ENCODE measurements at regions not wholly inside any gene's neighbourhood (a gene's known extent, or its start where the extent isn't known, plus 50 kb on each side); places are given as distances from the start of the nearest gene placed in this dataset.

GRCh38 chr4:10750714-10751113 is 66.1 kb upstream of the CLNK start:
- H3K27me3 Mint-ChIP-seq = no peaks in the 10 kb centered on the region
- no peak overlapping the region for H3K27ac Mint-ChIP-seq
- H3K4me3 Mint-ChIP-seq = no peak overlapping the region
- ChIA-PET POLR2A (no interaction called here), CTCF (no interaction called here)
- DNase-seq = no peak
- H3K9me3 Mint-ChIP-seq = peaks cover 2% of the 10 kb centered on the region
- intact Hi-C loops (cut with micrococcal nuclease) = no loop called here
- H3K36me3 Mint-ChIP-seq = no peaks in the 10 kb centered on the region
- no peaks in the 10 kb centered on the region for H3K4me1 Mint-ChIP-seq (ENCODE audit: low read depth)

DNA sequence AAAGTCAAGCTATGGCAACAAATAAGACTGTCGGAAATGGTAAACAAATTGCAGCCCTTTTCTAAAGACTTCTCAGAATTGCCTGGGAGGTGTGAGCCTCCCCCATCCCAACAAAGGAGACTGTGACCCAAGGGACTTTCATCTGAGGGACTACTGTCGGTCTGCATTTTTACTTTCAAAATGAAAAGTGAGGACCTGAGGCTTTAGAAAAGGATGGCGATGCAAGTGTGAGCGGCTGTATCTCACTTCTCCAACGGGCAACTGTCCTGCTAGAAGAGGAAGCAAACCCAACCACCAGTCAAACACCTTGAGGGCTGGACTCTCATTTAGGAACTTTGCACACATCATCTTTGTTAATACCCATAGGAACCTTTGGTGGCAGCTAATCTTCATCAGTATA is 62.6 kb upstream of the CLNK start:
- no peaks in the 10 kb centered on the region for H3K36me3 Mint-ChIP-seq
- H3K4me1 Mint-ChIP-seq (ENCODE audit: low read depth) = no peaks in the 10 kb centered on the region
- ChIA-PET POLR2A (no interaction called here), CTCF (no interaction called here)
- DNase-seq = no peak
- no peak overlapping the region for H3K4me3 Mint-ChIP-seq
- peaks cover 2% of the 10 kb centered on the region for H3K9me3 Mint-ChIP-seq
- H3K27ac Mint-ChIP-seq = no peak overlapping the region
- no peaks in the 10 kb centered on the region for H3K27me3 Mint-ChIP-seq
- intact Hi-C loops (cut with micrococcal nuclease) = no loop called here

GRCh38 chr4:10746371-10747171 is 62.0 kb upstream of the CLNK start:
- ChIA-PET CTCF (no interaction called here), POLR2A (no interaction called here)
- peaks cover 2% of the 10 kb centered on the region for H3K9me3 Mint-ChIP-seq
- no peaks in the 10 kb centered on the region for H3K4me1 Mint-ChIP-seq (ENCODE audit: low read depth)
- no peaks in the 10 kb centered on the region for H3K36me3 Mint-ChIP-seq
- no peak for DNase-seq
- no peak overlapping the region for H3K4me3 Mint-ChIP-seq
- H3K27me3 Mint-ChIP-seq = no peaks in the 10 kb centered on the region
- H3K27ac Mint-ChIP-seq = no peak overlapping the region
- intact Hi-C loops (cut with micrococcal nuclease) = no loop called here

GRCh38 chr4:10743357-10743756 is 58.8 kb upstream of the CLNK start:
- ChIA-PET CTCF (no interaction called here), POLR2A (no interaction called here)
- Mint-ChIP-seq H3K4me3 (no peak overlapping the region), H3K36me3 (no peaks in the 10 kb centered on the region), H3K27ac (no peak overlapping the region), H3K9me3 (no peaks in the 10 kb centered on the region), H3K4me1 (ENCODE audit: low read depth) (no peaks in the 10 kb centered on the region), H3K27me3 (no peaks in the 10 kb centered on the region)
- DNase-seq = no peak
- intact Hi-C loops (cut with micrococcal nuclease) = no loop called here

GRCh38 chr4:10741961-10742699 is 57.6 kb upstream of the CLNK start:
- no peak for DNase-seq
- Mint-ChIP-seq H3K4me3 (no peak overlapping the region), H3K9me3 (no peaks in the 10 kb centered on the region), H3K27me3 (no peaks in the 10 kb centered on the region), H3K4me1 (ENCODE audit: low read depth) (no peaks in the 10 kb centered on the region), H3K27ac (no peak overlapping the region), H3K36me3 (no peaks in the 10 kb centered on the region)
- ChIA-PET CTCF (no interaction called here), POLR2A (no interaction called here)
- intact Hi-C loops (cut with micrococcal nuclease) = no loop called here

DNA sequence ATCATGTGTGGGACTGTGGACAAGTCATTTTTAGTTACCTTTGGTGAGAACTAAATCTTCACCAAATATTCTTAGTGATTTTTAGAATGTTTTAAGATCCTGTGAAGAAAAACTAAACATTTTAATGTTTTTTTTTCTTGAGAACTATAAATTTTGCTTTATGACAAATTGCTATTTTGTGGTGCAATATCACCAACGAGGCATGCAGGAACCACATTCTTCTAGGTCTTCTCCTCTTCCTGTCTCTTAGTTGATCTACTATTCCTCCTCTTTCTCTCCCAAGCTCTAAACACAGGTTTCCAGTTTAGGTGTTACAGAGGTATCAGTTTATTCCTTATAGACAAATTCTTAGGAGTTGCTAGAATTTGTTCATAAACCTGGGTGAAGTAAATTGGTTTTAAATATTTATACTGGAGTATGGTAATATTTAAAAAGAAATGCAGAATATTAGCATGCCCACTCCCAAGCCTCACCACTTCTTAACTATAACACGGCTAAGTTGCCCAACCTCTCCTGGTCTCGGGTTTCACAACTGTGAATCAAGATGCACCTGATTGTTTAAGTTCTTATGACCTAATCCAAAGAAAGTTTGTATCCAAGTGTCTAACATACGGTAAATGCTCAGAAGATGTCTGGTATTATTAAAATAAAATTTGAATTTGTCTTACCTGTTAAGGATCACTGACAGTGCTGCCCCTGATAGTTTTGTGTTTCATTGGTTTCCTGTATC is 56.5 kb upstream of the CLNK start:
- no peak for DNase-seq
- Mint-ChIP-seq H3K9me3 (no peaks in the 10 kb centered on the region), H3K36me3 (no peaks in the 10 kb centered on the region), H3K4me3 (no peak overlapping the region), H3K27ac (no peak overlapping the region), H3K4me1 (ENCODE audit: low read depth) (no peaks in the 10 kb centered on the region), H3K27me3 (no peaks in the 10 kb centered on the region)
- CTCF ChIA-PET = no interaction called here
- POLR2A ChIA-PET = no interaction called here
- intact Hi-C loops (cut with micrococcal nuclease) = no loop called here

- Mint-ChIP-seq H3K27ac (no peak overlapping the region), H3K4me1 (ENCODE audit: low read depth) (no peaks in the 10 kb centered on the region), H3K4me3 (no peak overlapping the region), H3K36me3 (no peaks in the 10 kb centered on the region), H3K9me3 (no peaks in the 10 kb centered on the region), H3K27me3 (no peaks in the 10 kb centered on the region)
- DNase-seq = no peak
- ChIA-PET POLR2A (no interaction called here), CTCF (no interaction called here)
- intact Hi-C loops (cut with micrococcal nuclease) = no loop called here
Measured at GRCh38 chr4:10740251-10740650, 55.7 kb upstream of the CLNK start.

DNA sequence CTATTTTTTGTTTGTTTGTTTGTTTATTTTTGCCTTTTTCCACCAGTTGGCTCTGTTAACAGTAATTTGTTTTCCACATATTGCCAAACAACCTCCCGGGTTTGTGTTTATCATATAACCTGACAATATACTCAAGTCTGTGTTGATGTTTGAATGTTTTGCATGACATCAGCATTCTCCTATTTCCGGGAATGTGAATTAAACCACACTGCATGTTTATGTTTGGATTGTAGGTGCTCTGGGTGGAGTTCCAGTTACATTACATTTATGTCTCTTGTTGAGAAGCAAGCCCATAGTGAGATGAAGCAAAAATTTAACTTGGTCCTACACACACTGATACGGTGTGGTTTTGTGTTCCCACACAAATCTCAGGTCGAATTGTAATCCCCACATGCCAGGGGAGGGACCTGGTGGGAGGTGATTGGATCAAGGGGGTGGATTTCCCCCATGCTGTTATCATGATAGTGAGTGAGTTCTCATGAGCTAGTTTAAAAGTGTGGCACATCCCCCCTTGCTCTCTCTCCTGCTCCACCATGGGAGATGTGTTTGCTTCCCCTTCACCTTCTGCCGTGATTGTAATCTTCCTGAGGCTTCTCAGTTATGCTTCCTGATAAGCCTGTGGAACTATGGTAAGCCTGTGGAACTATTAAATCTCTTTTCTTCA is 54.4 kb upstream of the CLNK start:
- Mint-ChIP-seq H3K9me3 (no peaks in the 10 kb centered on the region), H3K36me3 (no peaks in the 10 kb centered on the region), H3K27ac (no peak overlapping the region), H3K4me3 (no peak overlapping the region), H3K27me3 (peaks cover 3% of the 10 kb centered on the region), H3K4me1 (ENCODE audit: low read depth) (peaks cover 2% of the 10 kb centered on the region)
- CTCF ChIA-PET = no interaction called here
- POLR2A ChIA-PET = no interaction called here
- no peak for DNase-seq
- intact Hi-C loops (cut with micrococcal nuclease) = no loop called here

GRCh38 chr4:10737337-10737736 is 52.8 kb upstream of the CLNK start:
- Mint-ChIP-seq H3K4me3 (no peak overlapping the region), H3K36me3 (no peaks in the 10 kb centered on the region), H3K27ac (no peak overlapping the region), H3K27me3 (peaks cover 7% of the 10 kb centered on the region), H3K4me1 (ENCODE audit: low read depth) (peaks cover 10% of the 10 kb centered on the region), H3K9me3 (no peaks in the 10 kb centered on the region)
- ChIA-PET POLR2A (no interaction called here), CTCF (no interaction called here)
- DNase-seq = no peak
- intact Hi-C loops (cut with micrococcal nuclease) = no loop called here

GRCh38 chr4:10736895-10737294 is 52.3 kb upstream of the CLNK start:
- no peak overlapping the region for H3K27ac Mint-ChIP-seq
- H3K36me3 Mint-ChIP-seq = no peaks in the 10 kb centered on the region
- H3K4me1 Mint-ChIP-seq (ENCODE audit: low read depth) = peaks cover 13% of the 10 kb centered on the region
- no peak for DNase-seq
- ChIA-PET CTCF (no interaction called here), POLR2A (no interaction called here)
- no peaks in the 10 kb centered on the region for H3K9me3 Mint-ChIP-seq
- no peak overlapping the region for H3K4me3 Mint-ChIP-seq
- intact Hi-C loops (cut with micrococcal nuclease) = no loop called here
- peaks cover 7% of the 10 kb centered on the region for H3K27me3 Mint-ChIP-seq

- Mint-ChIP-seq H3K27me3 (peaks cover 7% of the 10 kb centered on the region), H3K9me3 (no peaks in the 10 kb centered on the region), H3K4me1 (ENCODE audit: low read depth) (peaks cover 19% of the 10 kb centered on the region), H3K4me3 (no peak overlapping the region), H3K27ac (no peak overlapping the region), H3K36me3 (no peaks in the 10 kb centered on the region)
- DNase-seq = no peak
- CTCF ChIA-PET = no interaction called here
- POLR2A ChIA-PET = no interaction called here
- intact Hi-C loops (cut with micrococcal nuclease) = no loop called here
Measured at GRCh38 chr4:10736266-10736665, 51.7 kb upstream of the CLNK start.

DNA sequence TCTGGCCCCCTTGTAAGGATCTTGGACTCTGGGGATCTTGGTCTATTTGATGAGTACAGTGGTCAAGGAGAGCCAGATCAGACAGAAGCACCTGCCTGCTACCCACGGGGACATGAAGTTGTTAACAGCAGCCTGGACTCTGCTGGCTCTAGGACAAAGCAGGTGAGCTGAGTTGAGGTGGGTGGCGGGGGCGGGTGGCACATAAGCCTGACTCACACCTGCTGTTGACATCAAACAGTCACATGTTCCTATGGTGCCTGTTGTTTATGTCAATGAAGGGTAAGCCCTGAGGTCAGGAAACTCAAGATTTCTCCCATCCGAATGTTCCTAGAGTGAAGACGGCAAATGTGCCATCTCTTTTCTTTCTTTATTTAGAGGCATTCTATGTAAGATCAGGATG is 50.1 kb upstream of the CLNK start:
- Mint-ChIP-seq H3K27ac (no peak overlapping the region), H3K27me3 (peaks cover 7% of the 10 kb centered on the region), H3K36me3 (no peaks in the 10 kb centered on the region), H3K9me3 (no peaks in the 10 kb centered on the region), H3K4me3 (no peak overlapping the region), H3K4me1 (ENCODE audit: low read depth) (peaks cover 31% of the 10 kb centered on the region)
- intact Hi-C loops (cut with micrococcal nuclease) = loop anchor here (5.0 kb wide), 2 partner anchors 62 to 77 kb away; no protein-coding TSS in a partner anchor
- DNase-seq = peak; percentile 12
- POLR2A ChIA-PET = no interaction called here
- CTCF ChIA-PET = no interaction called here
